ENCODE measurements at regions not wholly inside any gene's neighbourhood (a gene's known extent, or its start where the extent isn't known, plus 50 kb on each side); places are given as distances from the start of the nearest gene placed in this dataset.

DNA sequence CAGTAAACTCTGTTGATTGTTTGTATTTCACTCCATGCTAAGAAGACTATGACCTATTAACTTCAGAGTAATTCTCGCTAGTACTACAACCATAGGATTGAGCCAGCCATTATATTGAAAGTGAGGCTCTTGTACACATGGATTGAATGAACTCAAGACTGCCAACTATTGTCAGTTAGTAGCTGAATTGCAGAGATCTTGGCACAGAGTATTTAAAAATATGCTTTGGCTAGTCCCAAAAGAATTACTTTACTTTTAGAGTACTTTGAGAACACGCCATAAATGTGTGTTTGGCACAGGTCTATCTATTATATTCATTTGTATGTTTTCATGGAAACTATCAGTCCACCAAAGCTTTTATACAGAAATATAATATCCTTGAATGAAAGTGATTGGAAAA is 226.7 kb upstream of the DCBLD2 start:
- TF ChIP-seq, protein P1, sequence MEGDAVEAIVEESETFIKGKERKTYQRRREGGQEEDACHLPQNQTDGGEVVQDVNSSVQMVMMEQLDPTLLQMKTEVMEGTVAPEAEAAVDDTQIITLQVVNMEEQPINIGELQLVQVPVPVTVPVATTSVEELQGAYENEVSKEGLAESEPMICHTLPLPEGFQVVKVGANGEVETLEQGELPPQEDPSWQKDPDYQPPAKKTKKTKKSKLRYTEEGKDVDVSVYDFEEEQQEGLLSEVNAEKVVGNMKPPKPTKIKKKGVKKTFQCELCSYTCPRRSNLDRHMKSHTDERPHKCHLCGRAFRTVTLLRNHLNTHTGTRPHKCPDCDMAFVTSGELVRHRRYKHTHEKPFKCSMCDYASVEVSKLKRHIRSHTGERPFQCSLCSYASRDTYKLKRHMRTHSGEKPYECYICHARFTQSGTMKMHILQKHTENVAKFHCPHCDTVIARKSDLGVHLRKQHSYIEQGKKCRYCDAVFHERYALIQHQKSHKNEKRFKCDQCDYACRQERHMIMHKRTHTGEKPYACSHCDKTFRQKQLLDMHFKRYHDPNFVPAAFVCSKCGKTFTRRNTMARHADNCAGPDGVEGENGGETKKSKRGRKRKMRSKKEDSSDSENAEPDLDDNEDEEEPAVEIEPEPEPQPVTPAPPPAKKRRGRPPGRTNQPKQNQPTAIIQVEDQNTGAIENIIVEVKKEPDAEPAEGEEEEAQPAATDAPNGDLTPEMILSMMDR (IDR thresholded peaks at IDR 0.05; ENCODE audit: borderline replicate concordance, insufficient read depth, low read depth, low read length), result no peak
- H3K4me3 ChIP-seq (ENCODE audit: low read depth, low read length), result no peak overlapping the region

DNA sequence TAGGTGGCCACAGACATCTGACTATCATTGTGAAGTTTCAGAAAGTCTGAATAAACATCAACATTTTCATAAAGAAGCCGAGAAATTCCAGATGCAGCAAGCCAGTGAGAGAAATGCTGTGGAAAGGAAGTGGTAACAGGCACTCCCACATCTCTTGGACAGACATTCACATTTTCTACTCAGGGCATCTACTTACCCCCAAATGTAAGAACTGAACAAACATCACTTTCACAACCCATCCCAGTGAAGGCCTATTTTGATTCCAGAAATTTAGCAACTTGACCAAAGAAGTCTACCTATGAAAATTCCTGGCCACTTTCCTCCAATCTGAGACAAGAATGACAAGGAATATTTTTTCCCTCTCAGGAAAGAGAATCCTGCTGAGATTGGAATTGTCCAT is 224.8 kb upstream of the DCBLD2 start:
- H3K4me3 ChIP-seq (ENCODE audit: low read depth, low read length), result no peak overlapping the region
- TF ChIP-seq, protein P1 (IDR thresholded peaks at IDR 0.05; ENCODE audit: borderline replicate concordance, insufficient read depth, low read depth, low read length), result no peak

- H3K4me3 ChIP-seq (ENCODE audit: low read depth, low read length), result no peak overlapping the region
- TF ChIP-seq, protein P1 (IDR thresholded peaks at IDR 0.05; ENCODE audit: borderline replicate concordance, insufficient read depth, low read depth, low read length), result no peak
These were observed 217.9 kb upstream of the DCBLD2 start for GRCh38 chr3:99119385-99119784.

DNA sequence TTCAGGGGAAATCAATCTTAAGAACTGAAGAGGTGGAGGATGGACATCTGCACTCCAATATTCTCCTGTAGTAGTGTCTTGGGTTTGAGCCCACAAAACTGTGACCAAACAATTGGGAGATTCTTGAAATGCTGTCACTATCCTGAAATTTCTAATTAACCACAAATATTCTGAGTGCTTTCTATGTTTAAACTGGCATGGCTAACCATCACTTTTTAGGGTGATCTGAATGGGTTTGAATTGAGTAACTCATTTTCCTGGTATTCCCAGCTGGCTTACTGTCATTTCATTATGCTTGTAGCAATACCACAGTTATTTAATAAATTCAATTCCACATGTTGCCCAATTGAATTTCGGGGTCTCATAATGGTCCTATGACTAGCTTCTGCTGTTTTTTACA is 216.9 kb upstream of the DCBLD2 start:
- no peak overlapping the region for H3K4me3 ChIP-seq (ENCODE audit: low read depth, low read length)
- TF ChIP-seq, protein P1 (IDR thresholded peaks at IDR 0.05; ENCODE audit: borderline replicate concordance, insufficient read depth, low read depth, low read length), result no peak

GRCh38 chr3:99114565-99115291 is 213.2 kb upstream of the DCBLD2 start:
- H3K4me3 ChIP-seq (ENCODE audit: low read depth, low read length), result no peak overlapping the region
- TF ChIP-seq, protein P1 (IDR thresholded peaks at IDR 0.05; ENCODE audit: borderline replicate concordance, insufficient read depth, low read depth, low read length), result peak; percentile 72

GRCh38 chr3:99111235-99111634 is 209.7 kb upstream of the DCBLD2 start:
- TF ChIP-seq, protein P1 (IDR thresholded peaks at IDR 0.05; ENCODE audit: borderline replicate concordance, insufficient read depth, low read depth, low read length), result no peak

GRCh38 chr3:99110401-99110800 is 208.9 kb upstream of the DCBLD2 start:
- TF ChIP-seq, protein P1 (IDR thresholded peaks at IDR 0.05; ENCODE audit: borderline replicate concordance, insufficient read depth, low read depth, low read length), result no peak
- H3K4me3 ChIP-seq (ENCODE audit: low read depth, low read length), result no peak overlapping the region

More at GRCh38 chr3:99111235-99111634, 209.7 kb upstream of the DCBLD2 start:
- H3K4me3 ChIP-seq (ENCODE audit: low read depth, low read length), result no peak overlapping the region

Data from GM12875 (cell line).